AG04449 (cell line): ENCODE measurements at regions not wholly inside any gene's neighbourhood (a gene's known extent, or its start where the extent isn't known, plus 50 kb on each side); places are given as distances from the start of the nearest gene placed in this dataset.
A peak's percentile ranks its signal among the peaks of the same experiment; 100 is the strongest.
"Not testable (repeated sequence)": the region's sequence is repeated elsewhere in the genome, so short reads cannot be mapped to it uniquely, and the experiment has no call there.

Experiments used
- CTCF ChIA-PET: fragments of 350-600 bp; formaldehyde crosslinking; extraction: SDS; loops from one replicate; lab custom pipeline; 2021; ENCODE audit warnings: antibody characterized with exemption; lab: Yijun Ruan, JAX
- POLR2A ChIA-PET: fragments of 400-600, 350-600 bp; formaldehyde crosslinking; extraction: SDS; loops from one replicate; lab custom pipeline; 2020; ENCODE audit warnings: antibody characterized with exemption, inconsistent platforms; lab: Yijun Ruan, JAX
- DNase-seq: peaks from one replicate; pipeline ENCODE4 v3.0.0-alpha.2; 2010; ENCODE audit warnings: low read depth, low spot score
- H3K4me3 ChIP-seq: 2 replicates; pipeline ENCODE4 v1.5.1; 2011; ENCODE audit warnings: low read depth, mild to moderate bottlenecking, control low read depth, low read length
- TF ChIP-seq, protein P1 (sequence below): IDR thresholded peaks from one replicate; pipeline ENCODE4 v1.5.1; 2011; ENCODE audit warnings: mild to moderate bottlenecking, moderate library complexity, low read length, control low read depth, inconsistent platforms; ENCODE audit not compliant: insufficient read depth; ENCODE audit errors: missing control alignments

DNA sequence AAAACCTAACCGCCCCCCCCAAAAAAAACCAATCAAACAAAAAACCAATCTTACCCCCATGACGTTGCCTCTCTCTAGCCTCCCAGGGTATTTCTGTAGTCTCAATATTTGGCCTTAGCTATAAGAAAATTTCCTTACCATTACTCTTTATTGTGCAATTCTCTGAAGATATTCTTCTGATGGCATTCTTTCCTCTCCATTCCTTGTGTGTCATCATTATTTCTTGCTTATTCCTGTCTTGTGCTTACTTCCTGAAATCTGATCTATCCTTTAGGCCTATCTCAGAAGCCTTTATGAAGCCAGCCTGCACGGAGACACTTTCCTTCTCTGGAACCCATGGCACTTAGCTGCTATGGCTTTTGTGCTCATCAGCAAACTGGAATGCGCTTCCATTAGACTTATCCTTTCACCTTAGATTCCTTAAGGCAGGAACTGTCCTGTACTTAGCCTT lies 65.9 kb upstream of the DDR1 start:
- peak; percentile 81 for DNase-seq
- TF ChIP-seq, protein P1, sequence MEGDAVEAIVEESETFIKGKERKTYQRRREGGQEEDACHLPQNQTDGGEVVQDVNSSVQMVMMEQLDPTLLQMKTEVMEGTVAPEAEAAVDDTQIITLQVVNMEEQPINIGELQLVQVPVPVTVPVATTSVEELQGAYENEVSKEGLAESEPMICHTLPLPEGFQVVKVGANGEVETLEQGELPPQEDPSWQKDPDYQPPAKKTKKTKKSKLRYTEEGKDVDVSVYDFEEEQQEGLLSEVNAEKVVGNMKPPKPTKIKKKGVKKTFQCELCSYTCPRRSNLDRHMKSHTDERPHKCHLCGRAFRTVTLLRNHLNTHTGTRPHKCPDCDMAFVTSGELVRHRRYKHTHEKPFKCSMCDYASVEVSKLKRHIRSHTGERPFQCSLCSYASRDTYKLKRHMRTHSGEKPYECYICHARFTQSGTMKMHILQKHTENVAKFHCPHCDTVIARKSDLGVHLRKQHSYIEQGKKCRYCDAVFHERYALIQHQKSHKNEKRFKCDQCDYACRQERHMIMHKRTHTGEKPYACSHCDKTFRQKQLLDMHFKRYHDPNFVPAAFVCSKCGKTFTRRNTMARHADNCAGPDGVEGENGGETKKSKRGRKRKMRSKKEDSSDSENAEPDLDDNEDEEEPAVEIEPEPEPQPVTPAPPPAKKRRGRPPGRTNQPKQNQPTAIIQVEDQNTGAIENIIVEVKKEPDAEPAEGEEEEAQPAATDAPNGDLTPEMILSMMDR: no peak
- H3K4me3 ChIP-seq: no peak overlapping the region
- CTCF ChIA-PET: interaction anchor here (0.9 to 21.0 kb wide), 10 partner anchors 10 to 261 kb away, joined by 4 to 472 read pairs (median 34); partner anchors contain the start of genes DDR1, FLOT1, IER3 and VARS2
- POLR2A ChIA-PET: interaction anchor here (0.7 to 3.9 kb wide), 5 partner anchors 66 to 98 kb away, joined by 3 to 45 read pairs (median 3); partner anchors contain the start of genes FLOT1, IER3 and TUBB

DNA sequence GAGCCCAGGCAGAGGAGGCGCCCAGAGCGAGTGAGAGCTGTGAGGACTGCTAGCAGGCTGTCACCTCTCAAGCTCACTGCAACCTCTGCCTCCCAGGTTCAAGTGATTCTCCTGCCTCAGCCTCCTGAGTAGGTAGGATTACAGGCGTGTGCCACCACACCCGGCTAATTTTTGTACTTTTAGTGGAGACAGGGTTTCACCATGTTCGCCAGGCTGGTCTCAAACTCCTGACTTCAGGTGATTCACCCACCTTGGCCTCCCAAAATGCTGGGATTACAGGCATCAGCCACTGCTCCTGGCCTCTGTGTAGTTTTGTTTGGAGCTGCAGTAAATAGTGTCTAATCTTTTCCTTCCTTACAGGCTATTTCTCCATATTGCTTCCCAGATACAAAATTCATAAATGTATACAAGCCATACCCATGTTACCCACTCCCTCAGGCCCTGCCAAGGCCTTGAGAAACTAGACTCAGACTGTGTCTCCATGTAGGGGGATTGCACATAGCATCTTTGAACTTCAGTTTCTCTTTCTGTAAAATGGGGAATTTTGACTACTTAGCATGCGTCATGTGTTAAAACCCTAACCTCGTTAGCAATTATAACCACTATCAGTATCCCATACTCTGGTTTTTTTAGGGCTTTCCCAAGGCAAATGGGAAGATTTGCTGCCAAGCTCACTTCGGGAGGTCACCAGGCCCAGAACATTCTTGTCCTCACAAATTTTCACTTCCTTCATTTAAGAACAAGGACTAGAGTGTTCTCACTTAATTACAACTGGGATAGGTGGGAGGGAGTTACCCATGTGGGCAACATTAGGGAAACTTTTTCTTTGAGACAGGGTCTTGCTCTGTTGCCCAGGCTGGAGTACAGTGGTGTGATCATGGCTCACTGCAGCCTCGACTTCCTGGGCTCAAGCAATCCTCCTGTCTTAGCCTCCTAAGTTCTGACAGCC lies 67.3 kb upstream of the DDR1 start:
- DNase-seq: no peak
- CTCF ChIA-PET: interaction anchor here (0.7 to 6.4 kb wide), 3 partner anchors 11 to 97 kb away, joined by 4 to 71 read pairs (median 36); partner anchors contain the start of genes FLOT1, IER3 and VARS2
- TF ChIP-seq, protein P1: no peak
- POLR2A ChIA-PET: no interaction called here
- no peak overlapping the region for H3K4me3 ChIP-seq

DNA sequence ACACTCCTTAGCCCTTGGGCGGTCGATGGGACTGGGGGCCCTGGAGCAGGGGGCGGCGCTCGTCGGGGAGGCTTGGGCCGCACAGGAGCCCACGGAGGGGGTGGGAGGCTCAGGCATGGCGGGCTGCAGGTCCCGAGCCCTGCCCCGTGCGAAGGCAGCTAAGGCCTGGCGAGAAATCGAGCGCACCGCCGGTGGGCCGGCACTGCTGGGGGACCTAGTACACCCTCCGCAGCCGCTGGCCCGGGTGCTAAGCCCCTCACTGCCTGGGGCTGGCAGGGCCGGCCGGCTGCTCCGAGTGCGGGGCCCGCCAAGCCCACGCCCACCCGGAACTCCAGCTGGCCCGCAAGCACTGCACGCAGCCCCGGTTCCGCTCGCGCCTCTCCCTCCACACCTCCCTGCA lies 68.0 kb upstream of the DDR1 start:
- POLR2A ChIA-PET, DNase-seq, CTCF ChIA-PET, H3K4me3 ChIP-seq: not testable (repeated sequence)

DNA sequence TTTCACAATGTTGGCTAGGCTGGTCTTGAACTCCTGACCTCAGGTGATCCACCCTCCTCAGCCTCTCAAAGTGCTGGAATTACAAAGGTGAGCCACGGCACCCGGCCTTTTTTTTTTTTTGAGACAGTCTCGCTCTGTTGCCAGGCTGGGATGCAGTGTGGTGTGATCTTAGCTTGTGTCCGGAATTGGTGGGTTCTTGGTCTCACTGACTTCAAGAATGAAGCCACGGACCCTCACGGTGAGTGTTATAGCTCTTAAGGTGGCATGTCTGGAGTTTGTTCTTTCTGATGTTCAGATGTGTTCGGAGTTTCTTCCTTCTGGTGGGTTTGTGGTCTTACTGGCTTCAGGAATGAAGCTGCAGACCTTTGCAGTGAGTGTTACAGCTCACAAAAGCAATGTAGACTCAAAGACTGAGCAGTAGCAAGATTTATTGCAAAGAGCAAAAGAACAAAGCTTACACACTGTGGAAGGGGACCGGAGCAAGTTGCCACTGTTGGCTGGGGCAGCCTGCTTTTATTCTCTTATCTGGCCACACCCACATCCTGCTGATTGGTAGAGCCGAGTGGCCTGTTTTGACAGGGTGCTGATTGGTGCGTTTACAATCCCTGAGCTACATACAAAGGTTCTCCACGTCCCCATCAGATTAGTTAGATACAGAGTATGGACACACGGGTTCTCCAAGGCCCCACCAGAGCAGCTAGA lies 69.1 kb upstream of the DDR1 start:
- DNase-seq, H3K4me3 ChIP-seq: not testable (repeated sequence)
- ChIA-PET CTCF (interaction anchor here (1.3 to 2.7 kb wide), 3 partner anchors 62 to 264 kb away, joined by 4 to 7 read pairs (median 4); no protein-coding TSS in a partner anchor), POLR2A (interaction anchor here (1.3 to 1.8 kb wide), 6 partner anchors 33 to 98 kb away, joined by 3 to 6 read pairs (median 4); partner anchors contain the start of genes FLOT1, IER3 and MDC1)

DNA sequence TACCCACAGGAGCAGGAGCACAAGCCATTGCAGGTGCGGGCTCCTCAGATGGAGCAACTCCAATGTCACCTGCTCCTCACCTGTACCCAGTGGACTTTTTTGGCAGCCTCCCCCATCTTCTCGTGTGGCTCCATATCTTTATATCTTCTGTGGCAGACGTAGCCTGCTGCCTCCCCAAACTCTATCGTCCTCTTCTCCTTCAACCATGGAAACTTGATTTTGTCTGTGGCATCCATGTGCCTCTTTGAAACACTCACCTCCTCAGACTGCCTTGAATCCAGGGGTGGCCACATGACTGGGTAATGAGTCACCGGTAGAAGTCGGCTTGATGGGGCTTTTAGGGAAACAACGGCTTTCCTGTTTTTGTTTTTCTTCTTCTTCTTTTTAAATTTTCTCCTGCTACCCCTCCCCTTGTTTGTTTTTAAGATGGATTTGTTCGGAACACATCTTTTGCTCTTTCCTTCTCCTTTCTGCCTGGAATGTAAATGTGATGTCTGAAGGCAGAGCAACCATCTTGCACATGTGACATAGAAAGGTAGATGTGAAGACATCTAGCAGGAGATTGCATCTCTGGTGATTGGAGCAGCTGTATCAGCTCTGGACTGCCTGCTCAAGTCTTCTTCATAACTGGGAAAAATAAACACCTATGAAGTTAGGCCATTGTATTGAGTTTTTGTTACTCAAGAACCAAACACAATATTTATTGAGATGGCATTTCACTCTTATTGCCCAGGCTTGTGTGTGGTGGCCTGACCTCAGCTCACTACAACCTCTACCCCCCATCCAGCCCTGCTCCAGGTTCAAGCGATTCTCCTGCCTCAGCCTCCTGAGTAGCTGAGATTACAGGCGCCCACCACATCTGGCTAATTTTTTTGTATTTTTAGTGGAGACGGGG lies 69.9 kb upstream of the DDR1 start:
- ChIA-PET POLR2A (interaction anchor here (1.3 to 1.8 kb wide), 6 partner anchors 32 to 97 kb away, joined by 3 to 6 read pairs (median 4); partner anchors contain the start of genes FLOT1, IER3 and MDC1), CTCF (interaction anchor here (1.0 to 3.2 kb wide), 5 partner anchors 8 to 273 kb away, joined by 3 to 14 read pairs (median 4); no protein-coding TSS in a partner anchor)
- TF ChIP-seq, protein P1: no peak
- no peak overlapping the region for H3K4me3 ChIP-seq
- DNase-seq: no peak

DNA sequence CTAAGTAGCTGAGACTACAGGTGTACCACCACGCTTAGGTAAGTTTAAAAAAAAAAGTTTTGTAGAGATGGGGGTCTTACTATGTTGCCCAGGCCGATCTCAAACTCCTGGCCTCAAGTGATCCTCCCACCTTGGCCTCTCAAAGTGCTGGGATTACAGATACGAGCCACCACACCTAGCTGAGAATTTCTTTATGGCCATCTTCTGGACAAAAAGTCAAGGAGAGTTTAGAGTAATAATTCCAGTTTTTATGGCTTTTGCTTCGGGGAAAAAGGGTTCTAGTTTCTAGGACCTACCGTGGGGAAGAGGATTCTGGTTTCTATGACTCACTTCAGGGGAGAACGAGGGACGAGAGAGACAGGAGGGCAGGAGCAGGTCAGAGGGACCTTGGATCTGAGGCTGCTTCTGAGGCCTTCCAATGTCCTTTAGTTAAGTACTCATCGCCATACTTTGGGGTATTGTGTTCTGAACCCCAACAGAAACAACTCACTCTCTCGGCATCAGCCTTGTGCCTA lies 69.3 kb upstream of the IER3 start:
- no peak for DNase-seq
- ChIA-PET POLR2A (interaction anchor here (1.0 to 1.3 kb wide), 3 partner anchors 32 to 71 kb away, joined by 3 to 6 read pairs (median 6); partner anchors contain the start of genes FLOT1 and IER3), CTCF (interaction anchor here (0.8 to 3.2 kb wide), 4 partner anchors 8 to 274 kb away, joined by 3 to 14 read pairs (median 6); no protein-coding TSS in a partner anchor)
- TF ChIP-seq, protein P1: no peak
- H3K4me3 ChIP-seq: no peak overlapping the region
